WTC11 (cell line): ENCODE measurements at regions not wholly inside any gene's neighbourhood (a gene's known extent, or its start where the extent isn't known, plus 50 kb on each side); places are given as distances from the start of the nearest gene placed in this dataset.

Experiments used
- ATAC-seq: fragments of 200-7000 bp; cut with Tn5 transposase; 2 replicates; pipeline ENCODE4 v1.10.0; 2021; ENCODE audit warnings: mild to moderate bottlenecking, moderate library complexity
- CTCF ChIA-PET: fragments of 300-600 bp; sonication (Branson Sonifier 250); formaldehyde crosslinking; loops from one replicate; lab custom pipeline; 2021; ENCODE audit warnings: antibody characterized with exemption; lab: Charles Lee
- POLR2A ChIA-PET: fragments of 350-600 bp; sonication (Branson Sonifier 250); formaldehyde crosslinking; loops from one replicate; lab custom pipeline; 2021; ENCODE audit warnings: antibody characterized with exemption; lab: Charles Lee
- DNase-seq: peaks from one replicate; pipeline ENCODE4 v3.0.0; 2021; ENCODE audit warnings: low spot score
- H3K27ac Mint-ChIP-seq: 2 replicates; pipeline ENCODE4 v1.8.0; 2021; ENCODE audit warnings: mixed read lengths
- H3K27me3 Mint-ChIP-seq: 2 replicates; pipeline ENCODE4 v1.8.0; 2021; ENCODE audit warnings: low read depth, mild to moderate bottlenecking, moderate library complexity, mixed read lengths
- H3K36me3 Mint-ChIP-seq: 2 replicates; pipeline ENCODE4 v1.8.0; 2021; ENCODE audit warnings: mixed read lengths
- H3K4me1 Mint-ChIP-seq: 2 replicates; pipeline ENCODE4 v1.8.0; 2022; ENCODE audit warnings: mixed read lengths
- H3K4me3 Mint-ChIP-seq: 2 replicates; pipeline ENCODE4 v1.8.0; 2021; ENCODE audit warnings: mild to moderate bottlenecking, moderate library complexity, mixed read lengths
- H3K9me3 Mint-ChIP-seq: 2 replicates; pipeline ENCODE4 v1.8.0; 2021; ENCODE audit warnings: mixed read lengths
- AR ChIP-seq: fragments of 250-450 bp; sonication (Bioruptor Pico); IDR thresholded peaks from 2 replicates; pipeline ENCODE4 v1.9.0; 2021; ENCODE audit warnings: mild to moderate bottlenecking
- ATF3 ChIP-seq: sonication (generic); formaldehyde crosslinking; conservative IDR thresholded peaks from 2 replicates; pipeline ENCODE4 v1.8.1; 2022; ENCODE audit warnings: mild to moderate bottlenecking, missing genetic modification reagents
- CREM ChIP-seq: sonication (generic); formaldehyde crosslinking; IDR thresholded peaks from 2 replicates; pipeline ENCODE4 v1.8.1; 2022; ENCODE audit warnings: mild to moderate bottlenecking, missing genetic modification reagents, moderate library complexity
- E2F5 ChIP-seq: sonication (generic); formaldehyde crosslinking; IDR thresholded peaks from 2 replicates; pipeline ENCODE4 v1.8.1; 2022; ENCODE audit warnings: mild to moderate bottlenecking, moderate library complexity, missing genetic modification reagents
- ELF4 ChIP-seq: sonication (generic); formaldehyde crosslinking; IDR thresholded peaks from 2 replicates; pipeline ENCODE4 v1.8.1; 2022; ENCODE audit warnings: low read depth, mild to moderate bottlenecking, moderate library complexity, missing genetic modification reagents
- FOXJ3 ChIP-seq: sonication (generic); formaldehyde crosslinking; IDR thresholded peaks from 2 replicates; pipeline ENCODE4 v1.9.0; 2021; ENCODE audit warnings: missing genetic modification reagents, mild to moderate bottlenecking, borderline replicate concordance
- GABPB1 ChIP-seq: sonication (generic); formaldehyde crosslinking; IDR thresholded peaks from 2 replicates; pipeline ENCODE4 v1.8.1; 2023; ENCODE audit warnings: mild to moderate bottlenecking, missing genetic modification reagents
- JAZF1 ChIP-seq: fragments of 250-450 bp; sonication (Bioruptor Pico); IDR thresholded peaks from 2 replicates; pipeline ENCODE4 v1.9.0; 2021; ENCODE audit warnings: moderate library complexity, mild to moderate bottlenecking, inconsistent platforms
- MAX ChIP-seq: sonication (generic); formaldehyde crosslinking; IDR thresholded peaks from 2 replicates; pipeline ENCODE4 v1.8.0; 2022; ENCODE audit warnings: mild to moderate bottlenecking, missing genetic modification reagents
- NR1H2 ChIP-seq: sonication (generic); formaldehyde crosslinking; IDR thresholded peaks from 2 replicates; pipeline ENCODE4 v1.9.0; 2021; ENCODE audit warnings: mild to moderate bottlenecking, moderate library complexity, missing genetic modification reagents
- PRDM15 ChIP-seq: sonication (generic); formaldehyde crosslinking; IDR thresholded peaks from 2 replicates; pipeline ENCODE4 v1.8.0; 2022; ENCODE audit warnings: missing genetic modification reagents
- RORB ChIP-seq: fragments of 250-450 bp; sonication (Bioruptor Pico); IDR thresholded peaks from 2 replicates; pipeline ENCODE4 v1.9.0; 2021; ENCODE audit warnings: mild to moderate bottlenecking
- SMAD3 ChIP-seq: sonication (generic); formaldehyde crosslinking; IDR thresholded peaks from 2 replicates; pipeline ENCODE4 v1.8.0; 2022; ENCODE audit warnings: missing genetic modification reagents, mild to moderate bottlenecking, borderline replicate concordance
- SMAD4 ChIP-seq: sonication (generic); formaldehyde crosslinking; IDR thresholded peaks from 2 replicates; pipeline ENCODE4 v1.8.0; 2022; ENCODE audit warnings: mild to moderate bottlenecking, missing genetic modification reagents
- SP1 ChIP-seq: sonication (generic); formaldehyde crosslinking; conservative IDR thresholded peaks from 2 replicates; pipeline ENCODE4 v1.8.1; 2022; ENCODE audit warnings: missing genetic modification reagents
- ZBTB43 ChIP-seq: sonication (generic); formaldehyde crosslinking; IDR thresholded peaks from 2 replicates; pipeline ENCODE4 v1.8.1; 2023; ENCODE audit warnings: mild to moderate bottlenecking, missing genetic modification reagents
- ZMAT4 ChIP-seq: fragments of 250-450 bp; sonication (Bioruptor Pico); IDR thresholded peaks from 2 replicates; pipeline ENCODE4 v1.9.0; 2021; ENCODE audit warnings: mild to moderate bottlenecking
- ZNF263 ChIP-seq: sonication (generic); formaldehyde crosslinking; IDR thresholded peaks from 2 replicates; pipeline ENCODE4 v1.8.1; 2022; ENCODE audit warnings: low read depth, mild to moderate bottlenecking, moderate library complexity, missing genetic modification reagents
- ZNF281 ChIP-seq: sonication (generic); formaldehyde crosslinking; IDR thresholded peaks from 2 replicates; pipeline ENCODE4 v1.8.0; 2023; ENCODE audit warnings: mild to moderate bottlenecking, missing genetic modification reagents

- POLR2A ChIA-PET: no interaction called here
- peak; percentile 93 for ATAC-seq
- TF ChIP-seq ZNF263 (CRISPR knock-in tag) (no peak), NR1H2 (CRISPR knock-in tag) (no peak), E2F5 (CRISPR knock-in tag) (no peak), FOXJ3 (no peak), RORB (CRISPR knock-in tag) (no peak), MAX (no peak), SMAD3 (no peak), PRDM15 (CRISPR knock-in tag) (no peak), ATF3 (CRISPR knock-in tag) (no peak)
- TF ChIP-seq, all 79 proteins: peak for 0
- peaks cover 18% of the 10 kb centered on the region for H3K4me1 Mint-ChIP-seq
- no peak for DNase-seq
- H3K9me3 Mint-ChIP-seq: no peaks in the 10 kb centered on the region
- CTCF ChIA-PET: no interaction called here
- no peak overlapping the region for H3K27ac Mint-ChIP-seq
- H3K4me3 Mint-ChIP-seq: no peak overlapping the region
- peaks cover 25% of the 10 kb centered on the region for H3K27me3 Mint-ChIP-seq
- no peaks in the 10 kb centered on the region for H3K36me3 Mint-ChIP-seq
Observed at GRCh38 chr13:106246242-106246641, 289.2 kb downstream of the EFNB2 start.

GRCh38 chr13:106243011-106243565 is 292.4 kb downstream of the EFNB2 start:
- no peaks in the 10 kb centered on the region for H3K9me3 Mint-ChIP-seq
- H3K36me3 Mint-ChIP-seq: no peaks in the 10 kb centered on the region
- H3K4me3 Mint-ChIP-seq: no peak overlapping the region
- no peak for TF ChIP-seq ZBTB43
- no peak for TF ChIP-seq SP1 (CRISPR knock-in tag)
- TF ChIP-seq CREM (CRISPR knock-in tag): no peak
- no peak for TF ChIP-seq SMAD4 (CRISPR knock-in tag)
- no peak for ATAC-seq
- peaks cover 18% of the 10 kb centered on the region for H3K4me1 Mint-ChIP-seq
- DNase-seq: no peak
- POLR2A ChIA-PET: no interaction called here
- CTCF ChIA-PET: no interaction called here
- H3K27me3 Mint-ChIP-seq: peaks cover 34% of the 10 kb centered on the region
- H3K27ac Mint-ChIP-seq: no peak overlapping the region

GRCh38 chr13:106241974-106242953 is 293.2 kb downstream of the EFNB2 start:
- CTCF ChIA-PET: no interaction called here
- POLR2A ChIA-PET: no interaction called here
- Mint-ChIP-seq H3K36me3 (no peaks in the 10 kb centered on the region), H3K27ac (no peak overlapping the region), H3K4me1 (peaks cover 18% of the 10 kb centered on the region), H3K4me3 (no peak overlapping the region), H3K27me3 (peaks cover 34% of the 10 kb centered on the region), H3K9me3 (no peaks in the 10 kb centered on the region)
- DNase-seq (no peak), ATAC-seq (no peak)
- TF ChIP-seq JAZF1 (CRISPR knock-in tag) (no peak), ZMAT4 (CRISPR knock-in tag) (no peak), GABPB1 (CRISPR knock-in tag) (no peak), ELF4 (CRISPR knock-in tag) (no peak), ZNF281 (CRISPR knock-in tag) (no peak), AR (CRISPR knock-in tag) (no peak)
